ENCODE measurements at regions not wholly inside any gene's neighbourhood (a gene's known extent, or its start where the extent isn't known, plus 50 kb on each side); places are given as distances from the start of the nearest gene placed in this dataset.

GRCh38 chr13:26473571-26474230, 83.8 kb upstream of the WASF3 start:
- Histone ChIP-seq H3K4me3 (ENCODE audit: insufficient read depth, low read length, poor library complexity, severe bottlenecking) (no peak overlapping the region), H3K9me2 (replicated peaks; ENCODE audit: insufficient read depth, low read length) (no peaks in the 10 kb centered on the region), H3K79me2 (ENCODE audit: insufficient read depth, low read length) (no peaks in the 10 kb centered on the region), H4K20me1 (ENCODE audit: low read depth, low read length) (no peaks in the 10 kb centered on the region), H3K4me2 (ENCODE audit: low read depth, low read length, poor library complexity, severe bottlenecking) (no peak overlapping the region), H3F3A (ENCODE audit: insufficient read depth) (no peaks in the 10 kb centered on the region), H3K9me3 (ENCODE audit: insufficient read depth, low read length) (no peaks in the 10 kb centered on the region), H2AFZ (ENCODE audit: low read depth, low read length, severe bottlenecking) (no peak overlapping the region), H3K36me3 (ENCODE audit: low read length) (no peaks in the 10 kb centered on the region), H3K27me3 (ENCODE audit: low read length) (no peaks in the 10 kb centered on the region), H3K27ac (ENCODE audit: low read depth, low read length) (no peak overlapping the region), H3K9ac (ENCODE audit: low read length) (no peak overlapping the region)
- TF ChIP-seq CTCF (IDR thresholded peaks at IDR 0.05; ENCODE audit: insufficient read depth, low read length, poor library complexity, severe bottlenecking) (no peak), EZH2phosphoT487 (conservative IDR thresholded peaks at IDR 0.05; ENCODE audit: low read length) (no peak)

- H3K9me2 ChIP-seq (replicated peaks; ENCODE audit: insufficient read depth, low read length) = no peaks in the 10 kb centered on the region
- no peaks in the 10 kb centered on the region for H3K27me3 ChIP-seq (ENCODE audit: low read length)
- H3K79me2 ChIP-seq (ENCODE audit: insufficient read depth, low read length) = no peaks in the 10 kb centered on the region
- H3K36me3 ChIP-seq (ENCODE audit: low read length) = no peaks in the 10 kb centered on the region
- no peaks in the 10 kb centered on the region for H4K20me1 ChIP-seq (ENCODE audit: low read depth, low read length)
- no peak overlapping the region for H3K4me3 ChIP-seq (ENCODE audit: insufficient read depth, low read length, poor library complexity, severe bottlenecking)
- TF ChIP-seq EZH2phosphoT487 (conservative IDR thresholded peaks at IDR 0.05; ENCODE audit: low read length) = no peak
- no peak for TF ChIP-seq CTCF (IDR thresholded peaks at IDR 0.05; ENCODE audit: insufficient read depth, low read length, poor library complexity, severe bottlenecking)
- H3K9ac ChIP-seq (ENCODE audit: low read length) = no peak overlapping the region
- no peak overlapping the region for H3K4me2 ChIP-seq (ENCODE audit: low read depth, low read length, poor library complexity, severe bottlenecking)
- no peaks in the 10 kb centered on the region for H3K9me3 ChIP-seq (ENCODE audit: insufficient read depth, low read length)
- no peak overlapping the region for H3K27ac ChIP-seq (ENCODE audit: low read depth, low read length)
- no peak overlapping the region for H2AFZ ChIP-seq (ENCODE audit: low read depth, low read length, severe bottlenecking)
- no peaks in the 10 kb centered on the region for H3F3A ChIP-seq (ENCODE audit: insufficient read depth)
Measured at GRCh38 chr13:26474286-26474685, 83.2 kb upstream of the WASF3 start.

GRCh38 chr13:26475176-26476110, 82.0 kb upstream of the WASF3 start:
- H3K9me3 ChIP-seq (ENCODE audit: insufficient read depth, low read length) = no peaks in the 10 kb centered on the region
- no peak for TF ChIP-seq EZH2phosphoT487 (conservative IDR thresholded peaks at IDR 0.05; ENCODE audit: low read length)
- no peak for TF ChIP-seq CTCF (IDR thresholded peaks at IDR 0.05; ENCODE audit: insufficient read depth, low read length, poor library complexity, severe bottlenecking)
- H2AFZ ChIP-seq (ENCODE audit: low read depth, low read length, severe bottlenecking) = no peak overlapping the region
- no peaks in the 10 kb centered on the region for H3K36me3 ChIP-seq (ENCODE audit: low read length)
- no peaks in the 10 kb centered on the region for H3K9me2 ChIP-seq (replicated peaks; ENCODE audit: insufficient read depth, low read length)
- H3K27ac ChIP-seq (ENCODE audit: low read depth, low read length) = no peak overlapping the region
- H3K4me3 ChIP-seq (ENCODE audit: insufficient read depth, low read length, poor library complexity, severe bottlenecking) = no peak overlapping the region
- no peak overlapping the region for H3K9ac ChIP-seq (ENCODE audit: low read length)
- H3K27me3 ChIP-seq (ENCODE audit: low read length) = no peaks in the 10 kb centered on the region
- H4K20me1 ChIP-seq (ENCODE audit: low read depth, low read length) = no peaks in the 10 kb centered on the region
- no peaks in the 10 kb centered on the region for H3K79me2 ChIP-seq (ENCODE audit: insufficient read depth, low read length)
- H3F3A ChIP-seq (ENCODE audit: insufficient read depth) = no peaks in the 10 kb centered on the region
- H3K4me2 ChIP-seq (ENCODE audit: low read depth, low read length, poor library complexity, severe bottlenecking) = no peak overlapping the region
